Fibroblast of villous mesenchyme (primary cell): ENCODE measurements at regions not wholly inside any gene's neighbourhood (a gene's known extent, or its start where the extent isn't known, plus 50 kb on each side); places are given as distances from the start of the nearest gene placed in this dataset.

Source experiments
- DNase-seq: peaks from one replicate; pipeline ENCODE4 v3.0.0-alpha.2; 2010; ENCODE audit warnings: low read depth
- H3K4me3 ChIP-seq: 2 replicates; pipeline ENCODE4 v1.5.1; 2011; ENCODE audit warnings: low read depth, mild to moderate bottlenecking, low read length
- TF ChIP-seq, protein P1 (sequence below): IDR thresholded peaks from 2 replicates; pipeline ENCODE4 v1.5.1; 2012; ENCODE audit warnings: low read depth, mild to moderate bottlenecking, low read length; ENCODE audit not compliant: insufficient read depth

DNA sequence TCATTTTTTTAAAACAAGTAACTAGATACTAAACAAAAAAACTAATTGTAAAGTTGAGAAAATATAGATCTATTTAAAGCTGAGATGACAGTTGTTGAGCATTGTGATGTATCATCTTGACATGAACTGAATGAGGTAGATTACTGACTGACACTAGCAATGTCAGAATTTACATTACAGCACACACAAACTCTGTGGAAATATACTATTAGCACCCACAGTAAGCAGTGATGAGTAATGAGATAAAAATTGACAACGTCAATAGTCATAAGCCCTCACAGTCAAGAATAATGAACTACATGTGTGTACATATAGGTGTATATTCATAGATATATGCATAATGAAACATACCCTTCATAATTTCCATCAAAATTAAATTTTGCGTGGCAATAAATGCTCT is 368.4 kb downstream of the TFEC start:
- DNase-seq, result peak; percentile 14
- no peak overlapping the region for H3K4me3 ChIP-seq
- TF ChIP-seq, protein P1, sequence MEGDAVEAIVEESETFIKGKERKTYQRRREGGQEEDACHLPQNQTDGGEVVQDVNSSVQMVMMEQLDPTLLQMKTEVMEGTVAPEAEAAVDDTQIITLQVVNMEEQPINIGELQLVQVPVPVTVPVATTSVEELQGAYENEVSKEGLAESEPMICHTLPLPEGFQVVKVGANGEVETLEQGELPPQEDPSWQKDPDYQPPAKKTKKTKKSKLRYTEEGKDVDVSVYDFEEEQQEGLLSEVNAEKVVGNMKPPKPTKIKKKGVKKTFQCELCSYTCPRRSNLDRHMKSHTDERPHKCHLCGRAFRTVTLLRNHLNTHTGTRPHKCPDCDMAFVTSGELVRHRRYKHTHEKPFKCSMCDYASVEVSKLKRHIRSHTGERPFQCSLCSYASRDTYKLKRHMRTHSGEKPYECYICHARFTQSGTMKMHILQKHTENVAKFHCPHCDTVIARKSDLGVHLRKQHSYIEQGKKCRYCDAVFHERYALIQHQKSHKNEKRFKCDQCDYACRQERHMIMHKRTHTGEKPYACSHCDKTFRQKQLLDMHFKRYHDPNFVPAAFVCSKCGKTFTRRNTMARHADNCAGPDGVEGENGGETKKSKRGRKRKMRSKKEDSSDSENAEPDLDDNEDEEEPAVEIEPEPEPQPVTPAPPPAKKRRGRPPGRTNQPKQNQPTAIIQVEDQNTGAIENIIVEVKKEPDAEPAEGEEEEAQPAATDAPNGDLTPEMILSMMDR, result no peak

DNA sequence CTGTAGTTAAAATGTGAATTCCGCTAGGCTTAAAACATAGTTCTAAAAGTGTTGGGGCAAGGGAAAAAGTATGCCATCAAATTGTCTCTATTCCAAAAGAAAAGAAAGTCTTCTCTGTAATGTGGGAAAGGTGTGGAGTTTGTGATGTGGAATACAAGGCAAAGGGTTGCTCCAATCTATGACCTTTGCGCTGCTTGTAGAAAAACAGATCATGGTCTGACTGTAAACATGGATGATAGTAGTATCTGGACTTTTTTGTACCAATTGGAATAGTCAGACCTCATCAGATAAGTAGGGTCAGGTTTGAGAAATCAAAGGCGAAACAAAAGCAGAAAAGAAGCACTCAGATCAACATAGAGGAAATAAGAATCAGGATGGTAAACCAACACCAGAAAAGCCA is 372.3 kb downstream of the TFEC start:
- DNase-seq, result no peak
- no peak overlapping the region for H3K4me3 ChIP-seq

DNA sequence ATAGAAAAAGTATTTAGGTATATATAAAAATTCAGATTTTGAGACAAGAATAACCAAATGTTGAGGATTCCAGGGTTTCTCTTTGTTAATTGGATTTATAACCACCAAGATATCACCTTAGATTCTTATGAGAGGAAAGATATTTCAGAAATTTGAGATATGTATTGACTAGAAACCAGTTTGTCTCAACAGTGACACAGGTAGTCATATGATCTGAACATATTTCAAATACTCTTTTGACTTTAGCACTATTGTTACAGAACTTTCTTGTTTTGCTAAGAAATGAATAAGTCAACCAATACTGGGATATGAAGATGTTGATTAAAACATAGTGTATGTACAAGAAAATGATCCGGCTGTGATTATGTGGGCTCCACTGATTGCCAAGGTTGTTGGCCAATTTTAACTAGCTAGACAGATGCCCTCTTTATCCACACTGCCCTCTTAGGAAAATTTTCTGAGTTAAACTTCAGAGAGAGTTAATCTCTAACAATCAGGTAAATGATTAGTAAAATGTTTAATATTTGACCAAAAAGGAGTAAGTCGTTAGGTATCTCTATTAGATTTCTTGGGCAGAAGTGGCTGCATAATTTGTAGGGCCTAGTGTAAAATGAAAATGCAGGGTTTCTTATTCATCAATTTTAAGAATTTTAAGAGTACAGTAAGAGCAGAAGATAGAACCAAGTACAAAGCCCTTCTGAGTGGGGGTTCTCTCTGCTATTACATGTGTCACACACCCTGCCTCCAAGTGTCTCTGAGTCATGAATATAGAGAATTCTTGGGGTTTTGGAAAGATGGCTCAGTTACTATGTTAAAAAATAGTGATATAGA is 376.0 kb downstream of the TFEC start:
- no peak overlapping the region for H3K4me3 ChIP-seq
- no peak for DNase-seq
- TF ChIP-seq, protein P1, result no peak

More for the DNA sequence above, 372.3 kb downstream of the TFEC start:
- TF ChIP-seq, protein P1, result no peak

DNA sequence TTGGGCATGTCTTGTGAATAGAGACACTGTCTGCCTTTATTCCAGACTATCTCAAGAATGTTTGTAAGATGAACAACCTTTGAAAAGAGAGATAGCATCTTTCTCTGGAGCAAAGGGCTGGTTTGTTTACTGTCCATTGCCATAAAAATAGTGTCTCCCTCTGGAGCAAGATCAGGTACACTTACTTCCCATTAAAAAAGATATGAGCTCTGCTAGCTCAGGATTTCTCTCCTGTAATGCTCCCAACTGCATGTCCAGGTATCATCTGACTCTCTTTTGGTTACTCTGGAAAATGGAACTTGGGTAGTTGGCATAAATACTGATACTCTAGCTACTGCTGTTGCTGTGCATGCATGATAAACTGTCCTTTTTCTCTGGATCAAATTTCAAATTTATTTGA is 381.1 kb downstream of the TFEC start:
- DNase-seq, result peak; percentile 26
- no peak overlapping the region for H3K4me3 ChIP-seq
- TF ChIP-seq, protein P1, result no peak

DNA sequence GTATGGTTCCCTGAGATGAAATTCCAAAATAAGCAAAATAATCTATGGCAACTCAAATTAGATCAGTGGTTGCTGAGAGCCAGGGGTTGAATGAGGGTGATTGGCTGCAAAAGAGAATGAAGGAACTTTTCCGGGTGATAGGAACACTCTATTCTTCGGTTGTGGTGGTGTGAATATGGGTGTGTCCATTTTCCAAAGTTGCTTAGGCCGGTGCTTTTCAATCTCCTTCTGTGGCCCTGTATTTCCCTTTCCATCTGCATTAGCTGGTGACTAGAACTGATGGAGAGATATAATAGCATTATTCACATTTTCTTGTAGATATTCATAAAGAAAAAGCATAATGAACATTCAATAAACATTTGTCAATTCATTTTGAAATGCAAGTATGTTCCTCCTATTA is 382.9 kb downstream of the TFEC start:
- no peak for DNase-seq
- H3K4me3 ChIP-seq, result no peak overlapping the region
- TF ChIP-seq, protein P1, result no peak

DNA sequence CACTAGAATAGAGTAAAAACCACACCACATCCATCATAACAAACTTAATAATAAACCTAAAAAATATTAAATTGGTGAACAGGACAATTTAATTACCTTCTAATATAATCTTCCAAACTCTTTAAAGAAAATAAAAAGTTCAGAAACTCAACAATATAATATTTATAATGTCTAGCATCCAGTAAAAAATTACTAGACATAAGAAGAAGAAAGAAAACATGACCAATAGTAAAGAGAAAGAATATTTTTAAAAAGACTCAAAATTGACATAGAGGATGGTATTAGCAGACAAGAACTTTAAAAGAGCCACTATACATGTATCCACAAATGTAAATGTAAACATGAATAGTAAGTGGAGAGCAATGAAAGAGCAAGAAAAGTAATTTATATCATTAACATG is 388.4 kb downstream of the TFEC start:
- TF ChIP-seq, protein P1, result no peak
- DNase-seq, result no peak
- no peak overlapping the region for H3K4me3 ChIP-seq

DNA sequence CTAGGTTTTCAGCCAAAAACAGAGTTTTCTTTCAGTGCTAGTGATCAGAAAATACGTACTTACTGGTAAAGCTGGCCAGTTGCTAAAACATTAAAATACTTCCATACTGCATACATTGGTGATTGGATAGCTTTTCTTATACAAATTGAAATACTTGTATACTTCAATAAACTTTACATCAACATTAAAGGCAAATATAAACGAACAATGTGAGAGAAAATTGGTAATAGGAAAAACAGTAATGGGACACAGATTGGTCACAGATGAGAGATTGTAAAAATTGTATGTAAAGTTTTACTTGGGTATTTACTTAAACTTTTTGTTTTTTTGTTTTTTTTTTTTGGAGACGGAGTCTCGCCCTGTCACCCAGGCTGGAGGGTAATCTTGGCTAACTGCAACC is 391.7 kb downstream of the TFEC start:
- H3K4me3 ChIP-seq, result no peak overlapping the region
- TF ChIP-seq, protein P1, result no peak
- no peak for DNase-seq
